BJ (cell line): ENCODE measurements at regions not wholly inside any gene's neighbourhood (a gene's known extent, or its start where the extent isn't known, plus 50 kb on each side); places are given as distances from the start of the nearest gene placed in this dataset.

Source experiments
- CTCF ChIA-PET: fragments of 350-600 bp; formaldehyde crosslinking; extraction: SDS; loops from one replicate; lab custom pipeline; 2021; ENCODE audit warnings: antibody characterized with exemption, inconsistent platforms; lab: Yijun Ruan, JAX
- POLR2A ChIA-PET: fragments of 300-600 bp; sonication (Branson Sonifier 250); formaldehyde crosslinking; extraction: SDS; loops from one replicate; lab custom pipeline; 2021; ENCODE audit warnings: antibody characterized with exemption; lab: Charles Lee
- DNase-seq: peaks from one replicate; pipeline ENCODE4 v3.0.0-alpha.2; 2011; ENCODE audit warnings: low read depth
- H3K27me3 ChIP-seq: 2 replicates; pipeline ENCODE4 v1.6.0; 2011; ENCODE audit warnings: low read length; ENCODE audit not compliant: control insufficient read depth, insufficient read depth
- H3K36me3 ChIP-seq: 2 replicates; pipeline ENCODE4 v1.5.1; 2011; ENCODE audit warnings: low read length; ENCODE audit not compliant: control insufficient read depth, insufficient read depth
- H3K4me3 ChIP-seq: 2 replicates; pipeline ENCODE4 v1.5.1; 2011; ENCODE audit warnings: low read depth, mild to moderate bottlenecking, control low read depth, low read length
- CTCF ChIP-seq: IDR thresholded peaks from 2 replicates; pipeline ENCODE4 v1.5.1; 2011; ENCODE audit warnings: low read depth, mild to moderate bottlenecking, control low read depth, inconsistent platforms, low read length, moderate library complexity; ENCODE audit not compliant: insufficient read depth

GRCh38 chr5:136703706-136704105 is 338.4 kb upstream of the TRPC7 start:
- ChIA-PET POLR2A (no interaction called here), CTCF (no interaction called here)
- no peak for DNase-seq
- Histone ChIP-seq H3K36me3 (no peaks in the 10 kb centered on the region), H3K27me3 (0 out of 2 replicates have a peak, but pooled peaks cover 1% of the 10 kb centered on the region), H3K4me3 (no peak overlapping the region)
- TF ChIP-seq CTCF = no peak

GRCh38 chr5:136703036-136703435 is 337.7 kb upstream of the TRPC7 start:
- ChIA-PET POLR2A (no interaction called here), CTCF (no interaction called here)
- no peak for TF ChIP-seq CTCF
- Histone ChIP-seq H3K27me3 (0 out of 2 replicates have a peak, but pooled peaks cover 1% of the 10 kb centered on the region), H3K36me3 (no peaks in the 10 kb centered on the region), H3K4me3 (no peak overlapping the region)
- DNase-seq = no peak

GRCh38 chr5:136701191-136701590 is 335.8 kb upstream of the TRPC7 start:
- CTCF ChIA-PET = no interaction called here
- peaks cover 5% of the 10 kb centered on the region; the same call in 1 of the 2 replicates for H3K27me3 ChIP-seq
- DNase-seq = no peak
- TF ChIP-seq CTCF = no peak
- H3K36me3 ChIP-seq = no peaks in the 10 kb centered on the region
- POLR2A ChIA-PET = no interaction called here
- no peak overlapping the region for H3K4me3 ChIP-seq

GRCh38 chr5:136699651-136700050 is 334.3 kb upstream of the TRPC7 start:
- DNase-seq = no peak
- Histone ChIP-seq H3K4me3 (no peak overlapping the region), H3K36me3 (no peaks in the 10 kb centered on the region), H3K27me3 (peaks cover 5% of the 10 kb centered on the region; the same call in 1 of the 2 replicates)
- no peak for TF ChIP-seq CTCF
- ChIA-PET POLR2A (no interaction called here), CTCF (no interaction called here)

- TF ChIP-seq CTCF = no peak
- Histone ChIP-seq H3K4me3 (no peak overlapping the region), H3K27me3 (peaks cover 5% of the 10 kb centered on the region; the same call in 1 of the 2 replicates), H3K36me3 (no peaks in the 10 kb centered on the region)
- DNase-seq = no peak
- CTCF ChIA-PET = no interaction called here
- POLR2A ChIA-PET = no interaction called here
These were observed 333.6 kb upstream of the TRPC7 start for GRCh38 chr5:136698970-136699369.
